Panc1 (cell line): ENCODE measurements at regions not wholly inside any gene's neighbourhood (a gene's known extent, or its start where the extent isn't known, plus 50 kb on each side); places are given as distances from the start of the nearest gene placed in this dataset.

ENCODE experiments used
- ATAC-seq: fragments of 200-7000 bp; cut with Tn5 transposase; 2 replicates; pipeline ENCODE4 v1.9.1; 2020; ENCODE audit warnings: mild to moderate bottlenecking, moderate library complexity
- BruUV-seq: library from RNA; stranded (reverse); fragments of 400-500 nt; replicated peaks from 2 replicates; lab custom pipeline; 2021; lab: Mats Ljungman, UMichigan
- CTCF ChIA-PET: fragments of 300-600 bp; sonication (Branson Sonifier 250); formaldehyde crosslinking; loops from one replicate; lab custom pipeline; 2022; ENCODE audit warnings: antibody characterized with exemption; lab: Charles Lee
- POLR2A ChIA-PET: fragments of 300-600 bp; sonication (Branson Sonifier 250); formaldehyde crosslinking; loops from one replicate; lab custom pipeline; 2022; ENCODE audit warnings: antibody characterized with exemption; lab: Charles Lee
- DNase-seq: peaks from one replicate; pipeline ENCODE4 v3.0.0-alpha.2; 2010; ENCODE audit warnings: low read depth, low spot score
- H3K27ac ChIP-seq: 2 replicates; pipeline ENCODE4 v1.5.1; 2011; ENCODE audit warnings: mild to moderate bottlenecking, low read length, inconsistent platforms
- H3K27me3 ChIP-seq: fragments of 200-500 bp; sonication (Bioruptor generic); 2 replicates; pipeline ENCODE4 v1.6.0; 2014; ENCODE audit warnings: low read length, inconsistent platforms; ENCODE audit not compliant: control insufficient read depth, insufficient read depth
- H3K36me3 ChIP-seq: fragments of 200-500 bp; sonication (Bioruptor generic); 2 replicates; pipeline ENCODE4 v1.5.1; 2014; ENCODE audit warnings: inconsistent platforms, mild to moderate bottlenecking, low read length, moderate library complexity; ENCODE audit not compliant: control insufficient read depth, insufficient read depth
- H3K4me1 ChIP-seq: 2 replicates; pipeline ENCODE4 v1.5.1; 2011; ENCODE audit warnings: inconsistent platforms, mild to moderate bottlenecking, low read length, moderate library complexity; ENCODE audit not compliant: control insufficient read depth, insufficient read depth
- H3K4me3 ChIP-seq, 2 experiments: 2 replicates each; pipeline ENCODE4 v1.5.1; 2011 to 2012; ENCODE audit warnings: low read depth in 2 of 2, low read length in 2 of 2, mild to moderate bottlenecking in 2 of 2, inconsistent platforms in 1 of 2, moderate library complexity in 1 of 2
- H3K9me3 ChIP-seq: fragments of 200-500 bp; sonication (Bioruptor generic); 2 replicates; pipeline ENCODE4 v1.5.1; 2014; ENCODE audit warnings: low read depth, mild to moderate bottlenecking, inconsistent platforms, low read length, moderate library complexity; ENCODE audit not compliant: control insufficient read depth, insufficient read depth
- CTCF ChIP-seq: fragments of 450-650 bp; IDR thresholded peaks from 2 replicates; pipeline ENCODE4 v1.5.1; 2017; ENCODE audit warnings: mild to moderate bottlenecking
- POLR2AphosphoS5 ChIP-seq: IDR thresholded peaks from 2 replicates; pipeline ENCODE4 v1.6.1; 2012; ENCODE audit warnings: mild to moderate bottlenecking, low read depth, low read length, moderate library complexity
- REST ChIP-seq, 2 experiments: IDR thresholded peaks; 2 replicates each; pipeline ENCODE4 v1.6.1; 2011 to 2012; ENCODE audit warnings: low read depth in 2 of 2, control low read depth in 1 of 2, low read length in 1 of 2, mild to moderate bottlenecking in 1 of 2, moderate library complexity in 1 of 2; ENCODE audit not compliant: insufficient read depth in 1 of 2
- SIN3A ChIP-seq: IDR thresholded peaks from 2 replicates; pipeline ENCODE4 v1.6.1; 2012; ENCODE audit warnings: low read depth, mild to moderate bottlenecking, low read length, moderate library complexity, borderline replicate concordance; ENCODE audit not compliant: insufficient read depth
- TCF7L2 ChIP-seq: IDR thresholded peaks from 2 replicates; pipeline ENCODE4 v1.6.1; 2011; ENCODE audit warnings: mild to moderate bottlenecking, low read depth, low read length, inconsistent platforms
- in situ Hi-C: cut with HindIII; loops from 2 replicates; pipeline ENCODE4 v1.10.0; 2016; ENCODE audit warnings: low sequenced_read_pairs, low pct_unique_long_range_greater_than_20kb
- intact Hi-C: fragments of 100-400 bp; cut with micrococcal nuclease; formaldehyde crosslinking; loops from one replicate; pipeline ENCODE4 v1.10.0; 2022; ENCODE audit not compliant: unreplicated experiment

GRCh38 chr10:28188526-28188925, 114.3 kb downstream of the MPP7 start:
- Histone ChIP-seq H3K27me3 (no peaks in the 10 kb centered on the region), H3K4me1 (no peaks in the 10 kb centered on the region), H3K9me3 (no peaks in the 10 kb centered on the region), H3K27ac (no peak overlapping the region), H3K36me3 (no peaks in the 10 kb centered on the region), H3K4me3 (no peak overlapping the region)
- DNase-seq (no peak), ATAC-seq (no peak)
- ChIA-PET CTCF (no interaction called here), POLR2A (no interaction called here)
- in situ Hi-C loops = no loop called here
- BruUV-seq = no TSS peak
- TF ChIP-seq CTCF (no peak), TCF7L2 (no peak), REST (IDR thresholded peaks at IDR 0.05; ENCODE audit: insufficient read depth in 1 of 2, low read depth in 2 of 2, low read length in 1 of 2) (no peak), SIN3A (no peak), POLR2AphosphoS5 (no peak)
- intact Hi-C loops = no loop called here

GRCh38 chr10:28186887-28187578, 115.8 kb downstream of the MPP7 start:
- Histone ChIP-seq H3K36me3 (no peaks in the 10 kb centered on the region), H3K27me3 (no peaks in the 10 kb centered on the region), H3K4me3 (no peak overlapping the region), H3K4me1 (no peaks in the 10 kb centered on the region), H3K9me3 (no peaks in the 10 kb centered on the region), H3K27ac (no peak overlapping the region)
- CTCF ChIA-PET = no interaction called here
- DNase-seq (no peak), ATAC-seq (no peak)
- no TSS peak for BruUV-seq
- TF ChIP-seq POLR2AphosphoS5 (no peak), REST (IDR thresholded peaks at IDR 0.05; ENCODE audit: insufficient read depth in 1 of 2, low read depth in 2 of 2, low read length in 1 of 2) (no peak), CTCF (no peak), SIN3A (no peak), TCF7L2 (no peak)
- in situ Hi-C loops (no loop called here), intact Hi-C loops (no loop called here)
- POLR2A ChIA-PET = no interaction called here
